ENCODE measurements at regions not wholly inside any gene's neighbourhood (a gene's known extent, or its start where the extent isn't known, plus 50 kb on each side); places are given as distances from the start of the nearest gene placed in this dataset.
A peak's percentile ranks its signal among the peaks of the same experiment; 100 is the strongest.

DNA sequence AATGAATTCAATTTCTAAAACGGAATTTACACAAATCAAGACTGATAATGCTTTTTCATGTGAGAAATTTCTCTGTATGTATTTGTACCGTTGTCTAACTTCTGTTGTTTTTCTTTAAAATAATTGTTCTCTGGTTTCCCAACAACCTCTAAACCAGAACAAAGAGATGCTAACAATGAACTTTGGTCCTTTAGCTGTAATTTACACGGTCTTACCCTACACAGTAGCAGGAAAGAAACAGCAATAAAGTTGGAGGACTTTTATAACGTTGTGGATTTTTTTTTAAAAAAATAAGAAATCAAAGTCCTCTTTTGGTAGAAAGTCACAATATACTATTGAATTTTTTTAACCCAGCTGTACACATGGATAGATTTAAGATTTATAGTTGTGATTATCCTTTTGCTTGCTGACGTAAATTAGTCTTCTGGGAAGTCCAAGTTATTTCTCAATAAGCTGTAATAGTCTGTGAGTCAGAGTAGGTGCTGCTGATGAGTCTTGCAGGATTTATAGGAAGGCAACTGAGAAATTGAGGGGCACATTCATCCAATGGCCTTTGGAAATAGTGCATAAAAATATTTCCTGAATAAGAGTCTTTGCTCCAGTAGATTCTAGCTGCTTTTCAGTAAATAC lies 76.8 kb upstream of the PCSK1 start:
- ChIA-PET POLR2A (interaction anchor here (0.9 to 1.5 kb wide), 6 partner anchors 63 to 164 kb away, joined by 3 to 10 read pairs (median 4); partner anchors contain the start of gene CAST), CTCF (interaction anchor here (1.2 to 2.0 kb wide), 8 partner anchors 17 to 651 kb away, joined by 3 to 10 read pairs (median 4); no protein-coding TSS in a partner anchor)
- FAIRE-seq (peak; percentile 92), ATAC-seq (peak; percentile 90 to 92), DNase-seq (ENCODE audit: low read depth in 1 of 2, low spot score in 1 of 2) (peak; percentile 87 to 90)
- Histone ChIP-seq H3K4me2 (peak overlapping the region; percentile 67), H3K4me1 (peaks cover 45% of the 10 kb centered on the region), H3K9me3 (no peaks in the 10 kb centered on the region), H3K27ac (peak overlapping the region; percentile 92 to 98), H3K4me3 (no peak overlapping the region)
- WGBS (ENCODE audit: missing lambda C conversion rate), result 5% methylated on average over 5 of the region's 5 CpGs
- TF ChIP-seq FOSB (CRISPR knock-in tag; IDR thresholded peaks at IDR 0.05), result no peak
- TF ChIP-seq PHF8 (IDR thresholded peaks at IDR 0.05; ENCODE audit: borderline replicate concordance, low read depth), result no peak
- no peak for TF ChIP-seq CBX2 (IDR thresholded peaks at IDR 0.05; ENCODE audit: borderline replicate concordance, low read depth)
- TF ChIP-seq EP300 (IDR thresholded peaks at IDR 0.05), result peak; percentile 97 to 98
- TF ChIP-seq HOXA7 (CRISPR knock-in tag; IDR thresholded peaks at IDR 0.05), result no peak
- TF ChIP-seq TFCP2L1 (CRISPR knock-in tag; IDR thresholded peaks at IDR 0.05), result 0 out of 2 replicates have a peak, but pooled peaks have one; percentile 44
- TF ChIP-seq RFX5 (IDR thresholded peaks at IDR 0.05), result no peak
- no peak for TF ChIP-seq KDM1A (IDR thresholded peaks at IDR 0.05; ENCODE audit: low read depth)
- peak; percentile 99 for TF ChIP-seq JUNB (IDR thresholded peaks at IDR 0.05)
- TF ChIP-seq CBX8 (IDR thresholded peaks at IDR 0.05), result no peak
- TF ChIP-seq NFE2L2 (conservative IDR thresholded peaks at IDR 0.05; ENCODE audit: low read length), result no peak
- TF ChIP-seq JUN (IDR thresholded peaks at IDR 0.05), result peak; percentile 92 to 98
- TF ChIP-seq RNF2 (IDR thresholded peaks at IDR 0.05; ENCODE audit: borderline replicate concordance, low read depth), result no peak
- TF ChIP-seq RAD21 (conservative IDR thresholded peaks at IDR 0.05 in 1 of 2, IDR thresholded peaks at IDR 0.05 in 1 of 2), result peak in 1 of 2 experiments; percentile 68; a peak in 3 of 5 replicates
- no peak for TF ChIP-seq BHLHE40 (IDR thresholded peaks at IDR 0.05; ENCODE audit: low read depth, low read length)
- no peak for TF ChIP-seq FOXS1 (CRISPR knock-in tag; IDR thresholded peaks at IDR 0.05)
- no peak for TF ChIP-seq POLR2A (IDR thresholded peaks at IDR 0.05; ENCODE audit: low read length)
- no peak for TF ChIP-seq SREBF2 (IDR thresholded peaks at IDR 0.05)
- peak; percentile 68; the same call in 2 of the 3 replicates for TF ChIP-seq SMC3 (IDR thresholded peaks at IDR 0.05)
- TF ChIP-seq MAX (IDR thresholded peaks at IDR 0.05), result 0 out of 2 replicates have a peak, but pooled peaks have one; percentile 32
- TF ChIP-seq CTCF (IDR thresholded peaks at IDR 0.05), result no peak
- TF ChIP-seq, protein P1, sequence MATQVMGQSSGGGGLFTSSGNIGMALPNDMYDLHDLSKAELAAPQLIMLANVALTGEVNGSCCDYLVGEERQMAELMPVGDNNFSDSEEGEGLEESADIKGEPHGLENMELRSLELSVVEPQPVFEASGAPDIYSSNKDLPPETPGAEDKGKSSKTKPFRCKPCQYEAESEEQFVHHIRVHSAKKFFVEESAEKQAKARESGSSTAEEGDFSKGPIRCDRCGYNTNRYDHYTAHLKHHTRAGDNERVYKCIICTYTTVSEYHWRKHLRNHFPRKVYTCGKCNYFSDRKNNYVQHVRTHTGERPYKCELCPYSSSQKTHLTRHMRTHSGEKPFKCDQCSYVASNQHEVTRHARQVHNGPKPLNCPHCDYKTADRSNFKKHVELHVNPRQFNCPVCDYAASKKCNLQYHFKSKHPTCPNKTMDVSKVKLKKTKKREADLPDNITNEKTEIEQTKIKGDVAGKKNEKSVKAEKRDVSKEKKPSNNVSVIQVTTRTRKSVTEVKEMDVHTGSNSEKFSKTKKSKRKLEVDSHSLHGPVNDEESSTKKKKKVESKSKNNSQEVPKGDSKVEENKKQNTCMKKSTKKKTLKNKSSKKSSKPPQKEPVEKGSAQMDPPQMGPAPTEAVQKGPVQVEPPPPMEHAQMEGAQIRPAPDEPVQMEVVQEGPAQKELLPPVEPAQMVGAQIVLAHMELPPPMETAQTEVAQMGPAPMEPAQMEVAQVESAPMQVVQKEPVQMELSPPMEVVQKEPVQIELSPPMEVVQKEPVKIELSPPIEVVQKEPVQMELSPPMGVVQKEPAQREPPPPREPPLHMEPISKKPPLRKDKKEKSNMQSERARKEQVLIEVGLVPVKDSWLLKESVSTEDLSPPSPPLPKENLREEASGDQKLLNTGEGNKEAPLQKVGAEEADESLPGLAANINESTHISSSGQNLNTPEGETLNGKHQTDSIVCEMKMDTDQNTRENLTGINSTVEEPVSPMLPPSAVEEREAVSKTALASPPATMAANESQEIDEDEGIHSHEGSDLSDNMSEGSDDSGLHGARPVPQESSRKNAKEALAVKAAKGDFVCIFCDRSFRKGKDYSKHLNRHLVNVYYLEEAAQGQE (IDR thresholded peaks at IDR 0.05), result no peak
- TF ChIP-seq ELK1 (IDR thresholded peaks at IDR 0.05; ENCODE audit: low read depth, low read length), result no peak
- no peak for TF ChIP-seq POLR2AphosphoS2 (conservative IDR thresholded peaks at IDR 0.05; ENCODE audit: low read length)
- peak; percentile 98 for TF ChIP-seq FOSL2 (IDR thresholded peaks at IDR 0.05)
- peak; percentile 98 for TF ChIP-seq FOSL2 (CRISPR knock-in tag; IDR thresholded peaks at IDR 0.05)
- no peak for TF ChIP-seq ZFP36 (IDR thresholded peaks at IDR 0.05; ENCODE audit: borderline replicate concordance, partially characterized antibody)
- no peak for TF ChIP-seq RCOR1 (IDR thresholded peaks at IDR 0.05; ENCODE audit: low read depth, low read length)
- TF ChIP-seq E2F6 (IDR thresholded peaks at IDR 0.05; ENCODE audit: borderline replicate concordance, low read depth), result no peak
- TF ChIP-seq MAFK (IDR thresholded peaks at IDR 0.05; ENCODE audit: partially characterized antibody), result no peak
- no peak for TF ChIP-seq ZNF302 (CRISPR knock-in tag; IDR thresholded peaks at IDR 0.05)
- TF ChIP-seq HEYL (CRISPR knock-in tag; IDR thresholded peaks at IDR 0.05), result no peak
- TF ChIP-seq, protein P2, sequence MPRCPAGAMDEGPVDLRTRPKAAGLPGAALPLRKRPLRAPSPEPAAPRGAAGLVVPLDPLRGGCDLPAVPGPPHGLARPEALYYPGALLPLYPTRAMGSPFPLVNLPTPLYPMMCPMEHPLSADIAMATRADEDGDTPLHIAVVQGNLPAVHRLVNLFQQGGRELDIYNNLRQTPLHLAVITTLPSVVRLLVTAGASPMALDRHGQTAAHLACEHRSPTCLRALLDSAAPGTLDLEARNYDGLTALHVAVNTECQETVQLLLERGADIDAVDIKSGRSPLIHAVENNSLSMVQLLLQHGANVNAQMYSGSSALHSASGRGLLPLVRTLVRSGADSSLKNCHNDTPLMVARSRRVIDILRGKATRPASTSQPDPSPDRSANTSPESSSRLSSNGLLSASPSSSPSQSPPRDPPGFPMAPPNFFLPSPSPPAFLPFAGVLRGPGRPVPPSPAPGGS (IDR thresholded peaks at IDR 0.05), result peak; percentile 98
- no peak for TF ChIP-seq ZSCAN20 (CRISPR knock-in tag; IDR thresholded peaks at IDR 0.05)
- peak; percentile 95 to 96 for TF ChIP-seq CEBPB (IDR thresholded peaks at IDR 0.05)
